DND-41 (cell line): ENCODE measurements at regions not wholly inside any gene's neighbourhood (a gene's known extent, or its start where the extent isn't known, plus 50 kb on each side); places are given as distances from the start of the nearest gene placed in this dataset.

Experiments
- CTCF ChIP-seq: IDR thresholded peaks from 2 replicates; pipeline ENCODE4 v1.5.1; 2012; ENCODE audit warnings: borderline replicate concordance, low read length, moderate library complexity, mild to moderate bottlenecking; ENCODE audit not compliant: poor library complexity, severe bottlenecking; ENCODE audit errors: extremely low read depth
- EZH2 ChIP-seq: IDR thresholded peaks from 3 replicates; pipeline ENCODE4 v1.6.1; 2012; ENCODE audit warnings: borderline replicate concordance, low read depth, mild to moderate bottlenecking, moderate library complexity, low read length, inconsistent platforms; ENCODE audit not compliant: severe bottlenecking

- no peak for TF ChIP-seq CTCF
- no peak for TF ChIP-seq EZH2
Observed at GRCh38 chr12:30314506-30315100, 381.1 kb downstream of the IPO8 start.
